Body of pancreas (tissue), 4 donors: ENCODE measurements at regions not wholly inside any gene's neighbourhood (a gene's known extent, or its start where the extent isn't known, plus 50 kb on each side); places are given as distances from the start of the nearest gene placed in this dataset.
"Not testable (repeated sequence)": the region's sequence is repeated elsewhere in the genome, so short reads cannot be mapped to it uniquely, and the experiment has no call there.

Experiments
- ATAC-seq: fragments of 150-250 bp; one replicate; pipeline ENCODE4 v1.9.1; 2016
- DNase-seq, 4 donors: peaks; one replicate each; pipeline ENCODE4 v3.0.0-alpha.2; 2019
- H3K27ac ChIP-seq, 4 donors: fragments of 200-600 bp; sonication (generic); 1 replicate in 3 of 4; 2 replicates in 1 of 4; pipeline versions ENCODE4 v1.5.1 to v1.6.1; 2016 to 2019; ENCODE audit warnings: mild to moderate bottlenecking in 1 of 4, mixed read lengths in 1 of 4, moderate library complexity in 1 of 4
- H3K27me3 ChIP-seq, 2 donors: fragments of 200-600 bp; sonication (generic); one replicate each; pipeline ENCODE4 v1.6.0; 2016; ENCODE audit warnings: mild to moderate bottlenecking in 1 of 2
- H3K36me3 ChIP-seq, 2 donors: fragments of 200-600 bp; sonication (generic); replicated peaks in 1 of 2; 2 replicates each; pipeline ENCODE4 v1.5.1; 2016; ENCODE audit warnings: low read depth in 2 of 2; ENCODE audit not compliant: insufficient read depth in 1 of 2
- H3K4me1 ChIP-seq: fragments of 200-600 bp; sonication (generic); one replicate; pipeline ENCODE4 v1.6.0; 2016
- H3K4me3 ChIP-seq, 2 donors: fragments of 200-600 bp; sonication (generic); 1 replicate in 1 of 2; 2 replicates in 1 of 2; pipeline ENCODE4 v1.5.1; 2016 to 2019
- H3K9me3 ChIP-seq, 3 donors: fragments of 200-600 bp; sonication (generic); 1 replicate in 2 of 3; 2 replicates in 1 of 3; pipeline ENCODE4 v1.5.1; 2016
- CTCF ChIP-seq, 7 experiments: fragments of 450-650 bp in 4 of 7; fragments of 200-600 bp in 3 of 7; sonication (generic) in 3 of 7; IDR thresholded peaks; one replicate each; pipeline ENCODE4 v1.5.1; 2016 to 2019; ENCODE audit warnings: antibody characterized with exemption in 7 of 7
- POLR2A ChIP-seq, 3 donors: fragments of 450-650 bp; IDR thresholded peaks; one replicate each; pipeline ENCODE4 v1.6.1; 2016; ENCODE audit warnings: antibody characterized with exemption in 3 of 3, mild to moderate bottlenecking in 2 of 3
- WGBS, 2 donors: methylation state at CpG; one replicate each; pipeline ENCODE4 v1.1.5; 2017; 5-methylcytosine and 5-hydroxymethylcytosine counted together
- intact Hi-C: fragments of 100-400 bp; cut with DNase I; formaldehyde crosslinking; loops from one replicate; pipeline ENCODE4 v1.15.1; 2023

- Histone ChIP-seq H3K4me3 (no peak overlapping the region), H3K36me3 (no peaks in the 10 kb centered on the region), H3K4me1 (no peaks in the 10 kb centered on the region), H3K27ac (no peak overlapping the region), H3K27me3 (no peaks in the 10 kb centered on the region), H3K9me3 (no peaks in the 10 kb centered on the region)
- 88 to 89% methylated on average over 4 of the region's 4 CpGs for WGBS, 2 donors
- intact Hi-C loops, result no loop called here
- DNase-seq (no peak), ATAC-seq (no peak)
- TF ChIP-seq CTCF (IDR thresholded peaks at IDR 0.05), result no peak
- TF ChIP-seq POLR2A (IDR thresholded peaks at IDR 0.05), result no peak
Observed at GRCh38 chr1:118388301-118388959, 203.4 kb upstream of the SPAG17 start.

GRCh38 chr1:118381197-118381869 lies 196.3 kb upstream of the SPAG17 start:
- ATAC-seq, result no peak
- WGBS, 2 donors, result 39 to 53% methylated on average over 1 of the region's 1 CpG
- Histone ChIP-seq H3K36me3 (no peaks in the 10 kb centered on the region), H3K4me1 (no peaks in the 10 kb centered on the region), H3K27me3 (no peaks in the 10 kb centered on the region), H3K4me3 (no peak overlapping the region), H3K9me3 (peaks cover 0 to 12% (median 0%) of the 10 kb centered on the region in 3 donors), H3K27ac (no peak overlapping the region)
- no peak for DNase-seq
- intact Hi-C loops, result no loop called here
- no peak for TF ChIP-seq POLR2A (IDR thresholded peaks at IDR 0.05)
- TF ChIP-seq CTCF (IDR thresholded peaks at IDR 0.05), result no peak

- peaks cover 0 to 24% (median 0%) of the 10 kb centered on the region in 3 donors for H3K9me3 ChIP-seq
- ATAC-seq, H3K27ac ChIP-seq, H3K36me3 ChIP-seq, DNase-seq, H3K4me1 ChIP-seq, H3K27me3 ChIP-seq, intact Hi-C loops, H3K4me3 ChIP-seq: not testable (repeated sequence)
- WGBS, 2 donors, result 84 to 92% methylated on average over 2 of the region's 2 CpGs
Observed at GRCh38 chr1:118377183-118377582, 192.2 kb upstream of the SPAG17 start.

- H3K4me3 ChIP-seq, result no peak overlapping the region
- ATAC-seq, result no peak
- DNase-seq, result no peak
- H3K36me3 ChIP-seq, result no peaks in the 10 kb centered on the region
- no peak overlapping the region for H3K27ac ChIP-seq
- intact Hi-C loops, result no loop called here
- no peak for TF ChIP-seq CTCF (IDR thresholded peaks at IDR 0.05)
- no peak for TF ChIP-seq POLR2A (IDR thresholded peaks at IDR 0.05)
- no peaks in the 10 kb centered on the region for H3K4me1 ChIP-seq
- H3K9me3 ChIP-seq, result peaks cover 0 to 21% (median 0%) of the 10 kb centered on the region in 3 donors
- no peaks in the 10 kb centered on the region for H3K27me3 ChIP-seq
Observed at GRCh38 chr1:118371612-118372011, 186.6 kb upstream of the SPAG17 start.

- intact Hi-C loops, result no loop called here
- DNase-seq, result no peak
- Histone ChIP-seq H3K4me1 (no peaks in the 10 kb centered on the region), H3K4me3 (no peak overlapping the region), H3K36me3 (no peaks in the 10 kb centered on the region), H3K9me3 (peaks cover 0 to 21% (median 0%) of the 10 kb centered on the region in 3 donors), H3K27ac (no peak overlapping the region), H3K27me3 (no peaks in the 10 kb centered on the region)
- no peak for ATAC-seq
- TF ChIP-seq CTCF (IDR thresholded peaks at IDR 0.05) (no peak), POLR2A (IDR thresholded peaks at IDR 0.05) (no peak)
Observed at GRCh38 chr1:118370861-118371260, 185.8 kb upstream of the SPAG17 start.
